OCI-LY1 (cell line): ENCODE measurements at regions not wholly inside any gene's neighbourhood (a gene's known extent, or its start where the extent isn't known, plus 50 kb on each side); places are given as distances from the start of the nearest gene placed in this dataset.

ENCODE experiments used
- H2AFZ ChIP-seq: fragments of 200-600 bp; sonication (generic), shearing (Covaris generic); 2 replicates; pipeline ENCODE4 v1.6.0; 2014; ENCODE audit warnings: antibody characterized with exemption, mild to moderate bottlenecking, low read length
- H3F3A ChIP-seq: fragments of 200-600 bp; sonication (generic), shearing (Covaris generic); 2 replicates; pipeline ENCODE4 v1.6.0; 2014; ENCODE audit warnings: mild to moderate bottlenecking, antibody characterized with exemption, low read length, moderate library complexity; ENCODE audit not compliant: insufficient read depth
- H3K27ac ChIP-seq: fragments of 200-600 bp; sonication (generic); 2 replicates; pipeline ENCODE4 v1.5.1; 2014; ENCODE audit warnings: low read length, mixed run types, mild to moderate bottlenecking, low read depth; ENCODE audit not compliant: poor library complexity, severe bottlenecking
- H3K27me3 ChIP-seq: fragments of 200-600 bp; sonication (generic); 2 replicates; pipeline ENCODE4 v1.6.0; 2014; ENCODE audit warnings: antibody characterized with exemption, mild to moderate bottlenecking, low read length, moderate library complexity; ENCODE audit not compliant: insufficient read depth
- H3K36me3 ChIP-seq: fragments of 200-600 bp; sonication (generic); 2 replicates; pipeline ENCODE4 v1.6.1; 2014; ENCODE audit warnings: mild to moderate bottlenecking, antibody characterized with exemption, low read length, moderate library complexity, mixed read lengths; ENCODE audit not compliant: insufficient read depth
- H3K4me1 ChIP-seq: fragments of 200-600 bp; sonication (generic); 2 replicates; pipeline ENCODE4 v1.5.1; 2014; ENCODE audit warnings: mild to moderate bottlenecking, low read length, moderate library complexity; ENCODE audit not compliant: insufficient read depth, severe bottlenecking
- H3K4me2 ChIP-seq: fragments of 200-600 bp; sonication (generic), shearing (Covaris generic); 2 replicates; pipeline ENCODE4 v1.6.1; 2014; ENCODE audit warnings: low read length
- H3K4me3 ChIP-seq: fragments of 200-600 bp; sonication (generic); 2 replicates; pipeline ENCODE4 v1.5.1; 2014; ENCODE audit warnings: low read length, low read depth, mild to moderate bottlenecking, mixed read lengths; ENCODE audit not compliant: poor library complexity, severe bottlenecking
- H3K79me2 ChIP-seq: fragments of 200-600 bp; shearing (Covaris generic); 2 replicates; pipeline ENCODE4 v1.6.1; 2016; ENCODE audit warnings: mixed run types, low read length, mixed read lengths; ENCODE audit not compliant: insufficient read depth
- H3K9ac ChIP-seq: fragments of 200-600 bp; sonication (generic), shearing (Covaris generic); 2 replicates; pipeline ENCODE4 v1.6.1; 2014; ENCODE audit warnings: mild to moderate bottlenecking, low read length, mixed read lengths
- H3K9me2 ChIP-seq: fragments of 200-600 bp; sonication (generic), shearing (Covaris generic); 2 replicates; pipeline ENCODE4 v1.6.1; 2014; ENCODE audit warnings: low read depth, mild to moderate bottlenecking, low read length, mixed read lengths
- H3K9me3 ChIP-seq: fragments of 200-600 bp; shearing (Covaris generic); 2 replicates; pipeline ENCODE4 v1.6.1; 2014; ENCODE audit warnings: low read length, mixed read lengths
- H4K20me1 ChIP-seq: fragments of 200-600 bp; sonication (generic), shearing (Covaris generic); 2 replicates; pipeline ENCODE4 v1.6.0; 2016; ENCODE audit warnings: mild to moderate bottlenecking, low read length; ENCODE audit not compliant: insufficient read depth
- CTCF ChIP-seq: fragments of 200-600 bp; sonication (generic), shearing (Covaris generic); IDR thresholded peaks from 2 replicates; pipeline ENCODE4 v1.5.1; 2017; ENCODE audit warnings: mild to moderate bottlenecking, antibody characterized with exemption, low read length, moderate library complexity, mixed read lengths
- EZH2 ChIP-seq: fragments of 200-600 bp; sonication (generic), shearing (Covaris generic); IDR thresholded peaks from 2 replicates; pipeline ENCODE4 v1.8.0; 2017; ENCODE audit warnings: borderline replicate concordance, mixed run types, mild to moderate bottlenecking, antibody characterized with exemption, low read length, moderate library complexity, mixed read lengths

GRCh38 chr6:94341173-94341572 lies 921.8 kb upstream of the EPHA7 start:
- Histone ChIP-seq H3K27ac (no peak overlapping the region), H3K4me3 (no peak overlapping the region), H3F3A (no peaks in the 10 kb centered on the region), H3K9me3 (no peaks in the 10 kb centered on the region), H2AFZ (no peak overlapping the region), H3K9ac (no peak overlapping the region), H3K4me1 (no peaks in the 10 kb centered on the region), H3K27me3 (no peaks in the 10 kb centered on the region), H3K9me2 (no peaks in the 10 kb centered on the region), H3K4me2 (no peak overlapping the region), H3K36me3 (no peaks in the 10 kb centered on the region), H3K79me2 (no peaks in the 10 kb centered on the region), H4K20me1 (no peaks in the 10 kb centered on the region)
- no peak for TF ChIP-seq CTCF
- TF ChIP-seq EZH2, result no peak

GRCh38 chr6:94323853-94324252 lies 904.5 kb upstream of the EPHA7 start:
- Histone ChIP-seq H4K20me1 (no peaks in the 10 kb centered on the region), H3K27ac (no peak overlapping the region), H3K9me2 (no peaks in the 10 kb centered on the region), H3F3A (no peaks in the 10 kb centered on the region), H3K4me2 (no peak overlapping the region), H3K36me3 (no peaks in the 10 kb centered on the region), H3K4me3 (no peak overlapping the region), H3K9ac (no peak overlapping the region), H3K79me2 (no peaks in the 10 kb centered on the region), H3K9me3 (no peaks in the 10 kb centered on the region), H3K4me1 (no peaks in the 10 kb centered on the region), H2AFZ (no peak overlapping the region), H3K27me3 (no peaks in the 10 kb centered on the region)
- peak; percentile 39; the same call in 1 of the 2 replicates for TF ChIP-seq CTCF
- no peak for TF ChIP-seq EZH2

- Histone ChIP-seq H3K79me2 (no peaks in the 10 kb centered on the region), H4K20me1 (no peaks in the 10 kb centered on the region), H3K27me3 (no peaks in the 10 kb centered on the region), H2AFZ (no peak overlapping the region), H3K9ac (no peak overlapping the region), H3F3A (no peaks in the 10 kb centered on the region), H3K4me2 (no peak overlapping the region), H3K9me2 (no peaks in the 10 kb centered on the region), H3K4me3 (no peak overlapping the region), H3K4me1 (no peaks in the 10 kb centered on the region), H3K9me3 (no peaks in the 10 kb centered on the region), H3K27ac (no peak overlapping the region), H3K36me3 (no peaks in the 10 kb centered on the region)
- TF ChIP-seq CTCF, result no peak
- no peak for TF ChIP-seq EZH2
Observed at GRCh38 chr6:94300424-94301144, 881.2 kb upstream of the EPHA7 start.
